SK-N-SH treated with all-trans-retinoic acid at 6 μM for 48 hours (cell line): ENCODE measurements at regions not wholly inside any gene's neighbourhood (a gene's known extent, or its start where the extent isn't known, plus 50 kb on each side); places are given as distances from the start of the nearest gene placed in this dataset.
"Not testable (repeated sequence)": the region's sequence is repeated elsewhere in the genome, so short reads cannot be mapped to it uniquely, and the experiment has no call there.

Experiments
- ATAC-seq: fragments of 200-7000 bp; cut with Tn5 transposase; 3 replicates; pipeline ENCODE4 v1.9.1; 2020; ENCODE audit warnings: mild to moderate bottlenecking, moderate library complexity
- ARNTL ChIP-seq: fragments of 450-650 bp; formaldehyde crosslinking; IDR thresholded peaks from 2 replicates; pipeline ENCODE4 v1.5.0; 2020; ENCODE audit warnings: low read depth, mild to moderate bottlenecking, moderate library complexity, borderline replicate concordance
- BACH2 ChIP-seq: fragments of 250-450 bp; sonication (Bioruptor Pico); IDR thresholded peaks from 2 replicates; pipeline ENCODE4 v1.9.0; 2021; ENCODE audit warnings: mild to moderate bottlenecking, borderline replicate concordance
- CREB5 ChIP-seq: fragments of 250-450 bp; sonication (Bioruptor Pico); IDR thresholded peaks from 2 replicates; pipeline ENCODE4 v1.5.1; 2020; ENCODE audit warnings: low read depth, mild to moderate bottlenecking, moderate library complexity
- CSDC2 ChIP-seq: fragments of 250-450 bp; sonication (Bioruptor Pico); IDR thresholded peaks from 2 replicates; pipeline ENCODE4 v1.5.0; 2020; ENCODE audit warnings: mild to moderate bottlenecking, moderate library complexity
- CSRNP3 ChIP-seq: fragments of 250-450 bp; sonication (Bioruptor Pico); IDR thresholded peaks from 2 replicates; pipeline ENCODE4 v1.5.1; 2021; ENCODE audit warnings: mild to moderate bottlenecking, moderate library complexity
- ISL1 ChIP-seq: fragments of 250-450 bp; sonication (Bioruptor Pico); IDR thresholded peaks from 2 replicates; pipeline ENCODE4 v2.1.2; 2022; ENCODE audit warnings: mild to moderate bottlenecking, moderate library complexity
- OSR1 ChIP-seq: fragments of 250-450 bp; sonication (Bioruptor Pico); IDR thresholded peaks from 2 replicates; pipeline ENCODE4 v1.8.0; 2022; ENCODE audit warnings: moderate library complexity, mild to moderate bottlenecking, inconsistent platforms
- PATZ1 ChIP-seq: fragments of 250-450 bp; sonication (Bioruptor Pico); IDR thresholded peaks from 2 replicates; pipeline ENCODE4 v1.8.0; 2020; ENCODE audit warnings: mild to moderate bottlenecking, moderate library complexity, borderline replicate concordance
- PPARA ChIP-seq: fragments of 250-450 bp; sonication (Bioruptor Pico); IDR thresholded peaks from 2 replicates; pipeline ENCODE4 v1.5.0; 2020; ENCODE audit warnings: mild to moderate bottlenecking, borderline replicate concordance
- RARB ChIP-seq: fragments of 250-450 bp; sonication (Bioruptor Pico); IDR thresholded peaks from 2 replicates; pipeline ENCODE4 v1.8.0; 2021; ENCODE audit warnings: mild to moderate bottlenecking, moderate library complexity
- SNAI2 ChIP-seq: fragments of 250-450 bp; sonication (Bioruptor Pico); IDR thresholded peaks from 2 replicates; pipeline ENCODE4 v1.5.0; 2020; ENCODE audit warnings: mild to moderate bottlenecking, moderate library complexity
- TOX ChIP-seq: fragments of 250-450 bp; sonication (Bioruptor Pico); IDR thresholded peaks from 2 replicates; pipeline ENCODE4 v1.8.0; 2021; ENCODE audit warnings: mild to moderate bottlenecking, moderate library complexity, borderline replicate concordance
- TSHZ2 ChIP-seq: fragments of 250-450 bp; sonication (Bioruptor Pico); IDR thresholded peaks from 2 replicates; pipeline ENCODE4 v1.5.0; 2020; ENCODE audit warnings: mild to moderate bottlenecking, moderate library complexity
- ZC3H10 ChIP-seq: fragments of 250-450 bp; sonication (Bioruptor Pico); IDR thresholded peaks from 2 replicates; pipeline ENCODE4 v1.5.1; 2021; ENCODE audit warnings: mild to moderate bottlenecking, moderate library complexity
- ZNF565 ChIP-seq: fragments of 450-650 bp; formaldehyde crosslinking; conservative IDR thresholded peaks from 2 replicates; pipeline ENCODE4 v1.5.0; 2020; ENCODE audit warnings: low read depth, mild to moderate bottlenecking, moderate library complexity
- ZNF70 ChIP-seq: fragments of 450-650 bp; formaldehyde crosslinking; IDR thresholded peaks from 2 replicates; pipeline ENCODE4 v1.5.0; 2020; ENCODE audit warnings: mild to moderate bottlenecking, moderate library complexity
- ZNF8 ChIP-seq: fragments of 450-650 bp; formaldehyde crosslinking; IDR thresholded peaks from 2 replicates; pipeline ENCODE4 v1.5.0; 2020; ENCODE audit warnings: mild to moderate bottlenecking, moderate library complexity

GRCh38 chr6:1477432-1478090, 88.2 kb downstream of the FOXF2 start:
- TF ChIP-seq TSHZ2 (CRISPR knock-in tag) (no peak), BACH2 (CRISPR knock-in tag) (no peak), TOX (CRISPR knock-in tag) (no peak), OSR1 (CRISPR knock-in tag) (no peak), ISL1 (CRISPR knock-in tag) (no peak), RARB (CRISPR knock-in tag) (no peak), ZNF565 (CRISPR knock-in tag) (no peak), ZNF8 (CRISPR knock-in tag) (no peak), ZNF70 (CRISPR knock-in tag) (no peak), PATZ1 (CRISPR knock-in tag) (no peak), ZC3H10 (CRISPR knock-in tag) (no peak), ARNTL (CRISPR knock-in tag) (no peak)
- ATAC-seq: no peak

- not testable (repeated sequence) for ATAC-seq
Observed at GRCh38 chr6:1478163-1478826, 88.9 kb downstream of the FOXF2 start.

GRCh38 chr6:1479095-1479494, 89.7 kb downstream of the FOXF2 start:
- TF ChIP-seq CREB5 (CRISPR knock-in tag): no peak
- no peak for TF ChIP-seq ZNF8 (CRISPR knock-in tag)
- no peak for TF ChIP-seq ISL1 (CRISPR knock-in tag)
- TF ChIP-seq ZNF70 (CRISPR knock-in tag): no peak
- TF ChIP-seq CSDC2 (CRISPR knock-in tag): no peak
- no peak for TF ChIP-seq SNAI2 (CRISPR knock-in tag)
- no peak for ATAC-seq

- TF ChIP-seq ZC3H10 (CRISPR knock-in tag): no peak
- TF ChIP-seq TSHZ2 (CRISPR knock-in tag): no peak
- TF ChIP-seq CSRNP3 (CRISPR knock-in tag): no peak
- no peak for TF ChIP-seq PPARA (CRISPR knock-in tag)
- no peak for TF ChIP-seq OSR1 (CRISPR knock-in tag)
- TF ChIP-seq CREB5 (CRISPR knock-in tag): no peak
- no peak for TF ChIP-seq ARNTL (CRISPR knock-in tag)
- no peak for ATAC-seq
Observed at GRCh38 chr6:1479601-1480221, 90.3 kb downstream of the FOXF2 start.
